Mesodermal cell (in vitro differentiated cells): ENCODE measurements at regions not wholly inside any gene's neighbourhood (a gene's known extent, or its start where the extent isn't known, plus 50 kb on each side); places are given as distances from the start of the nearest gene placed in this dataset.

Experiments
- H3K27ac ChIP-seq: 2 replicates; pipeline ENCODE4 v1.7.0; 2013; ENCODE audit warnings: mild to moderate bottlenecking, low read depth, low read length, moderate library complexity; ENCODE audit not compliant: severe bottlenecking
- H3K36me3 ChIP-seq: 2 replicates; pipeline ENCODE4 v1.7.1; 2013; ENCODE audit warnings: mild to moderate bottlenecking, low read length, moderate library complexity; ENCODE audit not compliant: control insufficient read depth, insufficient read depth
- H3K4me1 ChIP-seq: one replicate; pipeline ENCODE4 v1.7.1; 2013; ENCODE audit warnings: mild to moderate bottlenecking, low read length; ENCODE audit not compliant: insufficient read depth, control insufficient read depth, poor library complexity, severe bottlenecking
- H3K4me3 ChIP-seq: 2 replicates; pipeline ENCODE4 v1.7.0; 2013; ENCODE audit warnings: low read length, control low read depth, mild to moderate bottlenecking; ENCODE audit not compliant: insufficient read depth, poor library complexity, severe bottlenecking; ENCODE audit errors: extremely low read depth
- H3K9me3 ChIP-seq: 2 replicates; pipeline ENCODE4 v1.7.1; 2013; ENCODE audit warnings: mild to moderate bottlenecking, low read length, moderate library complexity; ENCODE audit not compliant: control insufficient read depth
- WGBS, 2 experiments: methylation state at CpG; one replicate each; pipeline ENCODE4 v1.1.5; 2013; ENCODE audit warnings: missing lambda C conversion rate in 2 of 2; ENCODE audit not compliant: insufficient coverage in 2 of 2; 5-methylcytosine and 5-hydroxymethylcytosine counted together

DNA sequence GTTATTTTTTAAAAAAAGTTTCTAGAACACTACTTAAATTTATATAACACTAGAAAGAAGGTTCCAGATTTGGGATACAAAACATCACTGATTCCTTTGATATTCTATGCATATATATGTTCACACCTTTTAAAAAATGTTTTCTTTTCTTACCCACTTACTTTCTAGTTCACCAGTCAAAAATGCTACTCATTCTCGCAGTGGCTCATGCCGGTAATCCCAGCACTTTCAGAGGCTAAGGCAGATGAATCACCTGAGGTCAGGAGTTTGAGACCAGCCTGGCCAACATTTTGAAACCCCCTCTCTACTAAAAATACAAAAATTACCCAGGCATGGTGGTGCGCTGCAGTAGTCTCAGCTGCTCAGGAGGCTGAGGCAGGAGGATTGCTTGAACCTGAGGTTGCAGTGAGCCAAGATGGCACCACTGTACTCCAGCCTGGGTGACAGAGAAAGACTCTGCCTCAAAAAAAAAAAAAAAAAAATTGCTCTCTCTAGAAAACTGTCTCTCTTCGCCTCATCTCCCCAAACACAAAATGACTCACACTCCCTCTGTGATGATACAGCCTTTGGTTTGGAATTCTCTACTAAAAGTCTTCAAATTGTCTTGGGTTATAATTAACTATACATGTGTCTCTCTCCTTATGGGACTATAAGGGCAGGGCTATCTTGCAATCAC, 52.6 kb upstream of the TGFBR2 start:
- peaks cover 3% of the 10 kb centered on the region for H3K4me1 ChIP-seq
- H3K9me3 ChIP-seq: no peaks in the 10 kb centered on the region
- H3K4me3 ChIP-seq: no peak overlapping the region
- no peak overlapping the region for H3K27ac ChIP-seq
- no peaks in the 10 kb centered on the region for H3K36me3 ChIP-seq
- WGBS, 2 experiments: 84 to 97% methylated on average over 2 to 3 of the region's 4 CpGs

DNA sequence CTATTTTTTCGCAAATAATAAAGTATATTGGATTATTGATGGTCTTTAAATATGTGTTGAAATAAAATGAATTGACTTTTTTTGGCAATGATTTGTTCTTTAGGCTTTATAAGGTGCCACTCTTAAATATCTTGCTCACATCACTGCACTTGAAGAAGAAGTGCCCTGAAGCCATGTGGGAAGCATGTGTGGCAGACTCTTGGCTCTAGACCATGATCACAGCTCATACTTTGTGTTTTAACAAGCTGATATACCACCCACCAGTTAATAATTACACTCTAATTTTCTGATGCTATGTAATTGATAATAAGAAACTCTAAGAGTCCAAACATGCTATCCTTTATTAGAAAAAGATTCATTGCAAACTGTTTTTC, 52.1 kb upstream of the TGFBR2 start:
- no CpG with 5 or more reads among the region's 1 CpG for WGBS, 2 experiments
- H3K27ac ChIP-seq: no peak overlapping the region

DNA sequence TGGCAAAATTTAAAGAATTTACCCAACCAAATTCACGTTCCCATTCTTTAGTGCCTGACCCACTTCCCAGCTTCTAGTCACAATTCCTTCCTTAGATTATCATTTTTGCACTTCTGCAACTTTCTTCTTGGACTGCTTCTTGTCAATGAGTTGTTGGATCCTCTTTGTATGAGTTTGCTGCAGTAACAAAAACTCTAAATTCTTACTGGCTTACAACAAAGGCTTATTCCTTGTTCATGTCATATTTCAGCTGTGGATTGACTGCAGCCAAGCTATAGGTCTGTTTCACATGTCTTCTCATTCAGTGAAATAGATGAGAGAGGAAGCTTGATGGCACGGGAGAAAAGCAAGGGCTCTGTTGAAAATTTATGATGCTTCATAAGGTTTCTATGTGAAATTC, 50.4 kb upstream of the TGFBR2 start:
- Histone ChIP-seq H3K9me3 (no peaks in the 10 kb centered on the region), H3K27ac (no peak overlapping the region), H3K4me1 (no peaks in the 10 kb centered on the region), H3K4me3 (no peak overlapping the region), H3K36me3 (no peaks in the 10 kb centered on the region)
- WGBS, 2 experiments: 100% methylated on average over 1 of the region's 2 CpGs; no CpG with 5 or more reads in 1 of the 2 experiments

More for the DNA sequence above, 52.1 kb upstream of the TGFBR2 start:
- Histone ChIP-seq H3K4me1 (peaks cover 3% of the 10 kb centered on the region), H3K9me3 (no peaks in the 10 kb centered on the region), H3K36me3 (no peaks in the 10 kb centered on the region), H3K4me3 (no peak overlapping the region)
